ENCODE measurements at regions not wholly inside any gene's neighbourhood (a gene's known extent, or its start where the extent isn't known, plus 50 kb on each side); places are given as distances from the start of the nearest gene placed in this dataset.
A peak's percentile ranks its signal among the peaks of the same experiment; 100 is the strongest.

- DNase-seq: no peak
These were observed 108.8 kb downstream of the SQOR start for GRCh38 chr15:45743426-45744235.

- no peak for DNase-seq
These were observed 109.4 kb downstream of the SQOR start for GRCh38 chr15:45744236-45744589.

GRCh38 chr15:45747426-45747825 is 112.6 kb downstream of the SQOR start:
- no peak for DNase-seq

- DNase-seq: no peak
These were observed 116.8 kb downstream of the SQOR start for GRCh38 chr15:45751629-45752028.

GRCh38 chr15:45759936-45760335 is 125.1 kb downstream of the SQOR start:
- DNase-seq: no peak

GRCh38 chr15:45762726-45763125 is 127.9 kb downstream of the SQOR start:
- no peak for DNase-seq

GRCh38 chr15:45763170-45763869 is 128.5 kb downstream of the SQOR start:
- no peak for DNase-seq

- DNase-seq: no peak
These were observed 138.3 kb downstream of the SQOR start for GRCh38 chr15:45773149-45773548.

- DNase-seq: no peak
These were observed 141.9 kb downstream of the SQOR start for GRCh38 chr15:45776772-45777171.

- no peak for DNase-seq
These were observed 143.0 kb downstream of the SQOR start for GRCh38 chr15:45777781-45778180.

GRCh38 chr15:45780352-45780751 is 145.5 kb downstream of the SQOR start:
- no peak for DNase-seq

GRCh38 chr15:45784656-45785055 is 149.8 kb downstream of the SQOR start:
- no peak for DNase-seq

- DNase-seq: no peak
These were observed 151.1 kb downstream of the SQOR start for GRCh38 chr15:45785897-45786296.

GRCh38 chr15:45790325-45790943 is 155.6 kb downstream of the SQOR start:
- peak in 1 of 2 experiments; percentile 13 for DNase-seq

- no peak for DNase-seq
These were observed 159.5 kb downstream of the SQOR start for GRCh38 chr15:45794304-45794703.

- peak; percentile 61 to 74 for DNase-seq
These were observed 160.0 kb downstream of the SQOR start for GRCh38 chr15:45794712-45795439.

- DNase-seq: peak; percentile 71
These were observed 160.7 kb downstream of the SQOR start for GRCh38 chr15:45795440-45796069.

- no peak for DNase-seq
These were observed 161.6 kb downstream of the SQOR start for GRCh38 chr15:45796433-45796832.

GRCh38 chr15:45799508-45799907 is 164.7 kb downstream of the SQOR start:
- no peak for DNase-seq

GRCh38 chr15:45801543-45801942 is 166.7 kb downstream of the SQOR start:
- DNase-seq: no peak

GRCh38 chr15:45802140-45802539 is 167.3 kb downstream of the SQOR start:
- peak; percentile 32 for DNase-seq

- no peak for DNase-seq
These were observed 169.2 kb downstream of the SQOR start for GRCh38 chr15:45804028-45804427.

- DNase-seq: no peak
These were observed 175.4 kb downstream of the SQOR start for GRCh38 chr15:45810201-45810600.
